Body of pancreas (tissue), 4 donors: ENCODE measurements at regions not wholly inside any gene's neighbourhood (a gene's known extent, or its start where the extent isn't known, plus 50 kb on each side); places are given as distances from the start of the nearest gene placed in this dataset.

ENCODE experiments used
- ATAC-seq: fragments of 150-250 bp; one replicate; pipeline ENCODE4 v1.9.1; 2016
- DNase-seq, 4 donors: peaks; one replicate each; pipeline ENCODE4 v3.0.0-alpha.2; 2019
- H3K27ac ChIP-seq, 4 donors: fragments of 200-600 bp; sonication (generic); 1 replicate in 3 of 4; 2 replicates in 1 of 4; pipeline versions ENCODE4 v1.5.1 to v1.6.1; 2016 to 2019; ENCODE audit warnings: mild to moderate bottlenecking in 1 of 4, mixed read lengths in 1 of 4, moderate library complexity in 1 of 4
- H3K27me3 ChIP-seq, 2 donors: fragments of 200-600 bp; sonication (generic); one replicate each; pipeline ENCODE4 v1.6.0; 2016; ENCODE audit warnings: mild to moderate bottlenecking in 1 of 2
- H3K36me3 ChIP-seq, 2 donors: fragments of 200-600 bp; sonication (generic); replicated peaks in 1 of 2; 2 replicates each; pipeline ENCODE4 v1.5.1; 2016; ENCODE audit warnings: low read depth in 2 of 2; ENCODE audit not compliant: insufficient read depth in 1 of 2
- H3K4me1 ChIP-seq: fragments of 200-600 bp; sonication (generic); one replicate; pipeline ENCODE4 v1.6.0; 2016
- H3K4me3 ChIP-seq, 2 donors: fragments of 200-600 bp; sonication (generic); 1 replicate in 1 of 2; 2 replicates in 1 of 2; pipeline ENCODE4 v1.5.1; 2016 to 2019
- H3K9me3 ChIP-seq, 3 donors: fragments of 200-600 bp; sonication (generic); 1 replicate in 2 of 3; 2 replicates in 1 of 3; pipeline ENCODE4 v1.5.1; 2016
- POLR2A ChIP-seq, 3 donors: fragments of 450-650 bp; IDR thresholded peaks; one replicate each; pipeline ENCODE4 v1.6.1; 2016; ENCODE audit warnings: antibody characterized with exemption in 3 of 3, mild to moderate bottlenecking in 2 of 3
- WGBS, 2 donors: methylation state at CpG; one replicate each; pipeline ENCODE4 v1.1.5; 2017; 5-methylcytosine and 5-hydroxymethylcytosine counted together
- intact Hi-C: fragments of 100-400 bp; cut with DNase I; formaldehyde crosslinking; loops from one replicate; pipeline ENCODE4 v1.15.1; 2023
- TF ChIP-seq, protein P1 (sequence below), 7 experiments: fragments of 450-650 bp in 4 of 7; fragments of 200-600 bp in 3 of 7; sonication (generic) in 3 of 7; IDR thresholded peaks; one replicate each; pipeline ENCODE4 v1.5.1; 2016 to 2019; ENCODE audit warnings: antibody characterized with exemption in 7 of 7

DNA sequence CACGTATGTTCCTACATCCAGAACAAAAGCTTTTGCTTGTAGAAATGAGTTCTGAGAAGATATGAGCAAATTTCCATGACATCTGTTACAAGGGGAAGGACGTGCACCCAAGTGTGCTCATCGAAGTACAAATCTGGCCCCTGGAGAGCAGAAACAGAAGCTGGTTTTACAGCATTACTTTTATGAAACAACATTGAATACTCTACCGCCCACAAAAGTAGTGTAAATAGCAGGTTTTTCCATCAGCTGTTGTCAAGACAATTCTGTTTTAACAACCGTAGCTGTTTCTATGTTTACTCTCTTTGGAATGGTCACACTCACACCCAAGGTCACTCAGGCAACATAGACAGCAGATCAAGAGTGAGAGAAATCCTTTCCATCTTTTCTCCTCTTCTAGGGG is 114.2 kb upstream of the SSTR4 start:
- peak; percentile 12 for ATAC-seq
- intact Hi-C loops: no loop called here
- Histone ChIP-seq H3K36me3 (no peaks in the 10 kb centered on the region), H3K4me3 (no peak overlapping the region), H3K9me3 (no peaks in the 10 kb centered on the region), H3K27ac (no peak overlapping the region), H3K4me1 (peaks cover 6% of the 10 kb centered on the region), H3K27me3 (no peaks in the 10 kb centered on the region)
- 44 to 45% methylated on average over 5 of the region's 5 CpGs for WGBS, 2 donors
- no peak for TF ChIP-seq POLR2A (IDR thresholded peaks at IDR 0.05)
- TF ChIP-seq, protein P1, sequence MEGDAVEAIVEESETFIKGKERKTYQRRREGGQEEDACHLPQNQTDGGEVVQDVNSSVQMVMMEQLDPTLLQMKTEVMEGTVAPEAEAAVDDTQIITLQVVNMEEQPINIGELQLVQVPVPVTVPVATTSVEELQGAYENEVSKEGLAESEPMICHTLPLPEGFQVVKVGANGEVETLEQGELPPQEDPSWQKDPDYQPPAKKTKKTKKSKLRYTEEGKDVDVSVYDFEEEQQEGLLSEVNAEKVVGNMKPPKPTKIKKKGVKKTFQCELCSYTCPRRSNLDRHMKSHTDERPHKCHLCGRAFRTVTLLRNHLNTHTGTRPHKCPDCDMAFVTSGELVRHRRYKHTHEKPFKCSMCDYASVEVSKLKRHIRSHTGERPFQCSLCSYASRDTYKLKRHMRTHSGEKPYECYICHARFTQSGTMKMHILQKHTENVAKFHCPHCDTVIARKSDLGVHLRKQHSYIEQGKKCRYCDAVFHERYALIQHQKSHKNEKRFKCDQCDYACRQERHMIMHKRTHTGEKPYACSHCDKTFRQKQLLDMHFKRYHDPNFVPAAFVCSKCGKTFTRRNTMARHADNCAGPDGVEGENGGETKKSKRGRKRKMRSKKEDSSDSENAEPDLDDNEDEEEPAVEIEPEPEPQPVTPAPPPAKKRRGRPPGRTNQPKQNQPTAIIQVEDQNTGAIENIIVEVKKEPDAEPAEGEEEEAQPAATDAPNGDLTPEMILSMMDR (IDR thresholded peaks at IDR 0.05): no peak
- DNase-seq: no peak

DNA sequence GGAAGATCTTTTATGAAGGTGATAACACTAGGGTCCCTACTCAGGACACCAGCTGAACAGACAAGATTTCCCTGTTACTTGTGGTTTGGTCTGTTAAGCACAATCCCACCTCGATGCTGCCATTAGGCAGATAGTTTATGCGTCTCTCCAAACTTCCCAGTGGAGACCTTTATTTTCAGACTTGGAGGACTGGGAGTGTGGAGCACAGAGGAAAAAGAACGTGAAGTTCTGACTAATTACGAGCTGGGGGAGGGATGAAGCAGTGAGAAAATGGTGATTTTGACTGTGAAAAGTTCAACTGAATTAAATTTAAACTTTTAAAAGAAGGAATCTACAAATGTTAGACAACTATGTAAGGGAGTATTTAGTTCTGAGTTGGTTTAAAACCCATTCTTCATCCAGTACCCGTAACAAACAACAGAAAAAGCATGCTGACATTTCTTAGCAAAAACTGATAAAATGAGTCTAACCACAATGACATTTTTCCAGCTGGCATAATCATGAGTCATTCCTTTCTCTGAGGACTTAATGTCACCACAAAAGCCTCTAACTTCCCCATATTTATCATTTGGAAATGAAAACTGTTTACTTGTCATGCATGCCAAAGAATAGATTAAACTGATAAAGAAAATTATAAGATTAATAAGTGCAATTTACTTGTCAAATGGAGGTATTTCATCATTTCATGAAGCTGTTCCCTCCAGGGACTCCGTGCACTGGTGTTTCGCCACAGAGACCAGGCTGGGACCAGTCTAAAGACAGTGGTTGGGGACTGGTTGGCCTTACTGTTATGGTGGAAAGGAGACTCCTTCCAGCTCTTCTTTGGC is 113.3 kb upstream of the SSTR4 start:
- Histone ChIP-seq H3K36me3 (no peaks in the 10 kb centered on the region), H3K4me3 (no peak overlapping the region), H3K27ac (no peak overlapping the region), H3K27me3 (no peaks in the 10 kb centered on the region), H3K4me1 (peaks cover 6% of the 10 kb centered on the region), H3K9me3 (no peaks in the 10 kb centered on the region)
- intact Hi-C loops: no loop called here
- 35 to 46% methylated on average over 7 of the region's 7 CpGs for WGBS, 2 donors
- ATAC-seq: peak; percentile 78
- TF ChIP-seq POLR2A (IDR thresholded peaks at IDR 0.05): no peak
- TF ChIP-seq, protein P1 (IDR thresholded peaks at IDR 0.05): no peak
- DNase-seq: no peak

DNA sequence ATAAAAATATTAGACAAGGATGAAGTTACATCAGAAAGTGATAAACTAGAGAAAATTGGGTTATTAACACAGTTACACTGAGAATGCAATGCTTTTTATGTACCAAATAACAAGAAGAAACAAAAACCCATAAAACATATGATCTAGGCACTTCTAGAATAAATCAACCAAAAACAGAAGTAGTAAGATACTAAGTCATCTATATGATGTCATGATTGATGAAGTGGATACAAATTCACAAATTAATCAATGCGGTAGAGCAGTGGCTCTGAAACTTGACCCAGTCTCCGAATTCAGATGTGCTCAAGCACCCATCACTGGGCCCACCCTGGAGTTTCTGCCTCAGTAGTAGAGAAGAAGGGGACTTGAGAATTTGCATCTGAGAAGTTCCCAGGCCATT is 112.1 kb upstream of the SSTR4 start:
- Histone ChIP-seq H3K4me3 (no peak overlapping the region), H3K27me3 (no peaks in the 10 kb centered on the region), H3K27ac (no peak overlapping the region), H3K36me3 (no peaks in the 10 kb centered on the region), H3K4me1 (peaks cover 6% of the 10 kb centered on the region), H3K9me3 (no peaks in the 10 kb centered on the region)
- intact Hi-C loops: no loop called here
- WGBS, 2 donors: 71 to 72% methylated on average over 2 of the region's 2 CpGs
- TF ChIP-seq, protein P1 (IDR thresholded peaks at IDR 0.05): no peak
- TF ChIP-seq POLR2A (IDR thresholded peaks at IDR 0.05): no peak
- no peak for ATAC-seq
- no peak for DNase-seq

DNA sequence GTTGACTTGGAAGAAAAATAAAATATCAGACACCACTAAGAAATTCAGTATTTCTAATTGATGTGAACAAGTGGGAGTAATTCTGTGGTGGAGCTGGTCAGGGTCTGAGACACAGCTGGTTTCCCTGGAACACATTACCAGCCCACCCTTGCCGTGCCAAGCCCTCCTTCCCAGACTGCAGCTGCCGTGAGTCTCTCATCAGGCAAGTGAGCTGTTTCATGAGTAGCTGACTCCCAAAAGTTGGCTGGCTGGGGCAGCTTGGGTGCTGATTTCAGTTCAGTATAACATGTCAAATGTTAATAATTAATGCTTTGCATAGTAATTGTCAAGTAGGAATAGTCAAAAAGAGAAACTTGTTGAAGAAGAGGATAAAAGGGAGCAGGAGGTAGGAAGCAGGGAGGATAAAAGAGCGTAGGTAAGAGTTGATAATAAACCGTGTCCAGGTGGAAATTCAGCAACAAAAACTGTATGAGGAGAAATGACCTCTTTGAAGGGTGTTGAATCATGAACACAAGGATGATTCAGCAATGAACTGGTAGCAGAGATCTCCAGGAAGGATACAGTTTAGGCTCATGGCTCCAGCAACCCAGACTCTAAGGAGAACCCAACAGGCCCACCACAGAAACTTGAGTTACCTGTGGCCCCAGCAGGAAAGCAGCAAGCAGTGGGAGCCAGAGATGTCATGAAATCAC is 110.9 kb upstream of the SSTR4 start:
- intact Hi-C loops: no loop called here
- TF ChIP-seq, protein P1 (IDR thresholded peaks at IDR 0.05): no peak
- TF ChIP-seq POLR2A (IDR thresholded peaks at IDR 0.05): no peak
- DNase-seq (no peak), ATAC-seq (no peak)
- no peak overlapping the region for H3K27ac ChIP-seq
- H3K36me3 ChIP-seq: no peaks in the 10 kb centered on the region
- no peaks in the 10 kb centered on the region for H3K9me3 ChIP-seq
- H3K4me1 ChIP-seq: peaks cover 6% of the 10 kb centered on the region
- H3K4me3 ChIP-seq: no peak overlapping the region
- 67 to 78% methylated on average over 4 of the region's 4 CpGs for WGBS, 2 donors
- no peaks in the 10 kb centered on the region for H3K27me3 ChIP-seq
